Panc1 (cell line): ENCODE measurements at regions not wholly inside any gene's neighbourhood (a gene's known extent, or its start where the extent isn't known, plus 50 kb on each side); places are given as distances from the start of the nearest gene placed in this dataset.

Experiments used
- ATAC-seq: fragments of 200-7000 bp; cut with Tn5 transposase; 2 replicates; pipeline ENCODE4 v1.9.1; 2020; ENCODE audit warnings: mild to moderate bottlenecking, moderate library complexity
- BruUV-seq: library from RNA; stranded (reverse); fragments of 400-500 nt; replicated peaks from 2 replicates; lab custom pipeline; 2021; lab: Mats Ljungman, UMichigan
- CTCF ChIA-PET: fragments of 300-600 bp; sonication (Branson Sonifier 250); formaldehyde crosslinking; loops from one replicate; lab custom pipeline; 2022; ENCODE audit warnings: antibody characterized with exemption; lab: Charles Lee
- POLR2A ChIA-PET: fragments of 300-600 bp; sonication (Branson Sonifier 250); formaldehyde crosslinking; loops from one replicate; lab custom pipeline; 2022; ENCODE audit warnings: antibody characterized with exemption; lab: Charles Lee
- DNase-seq: peaks from one replicate; pipeline ENCODE4 v3.0.0-alpha.2; 2010; ENCODE audit warnings: low read depth, low spot score
- H3K27ac ChIP-seq: 2 replicates; pipeline ENCODE4 v1.5.1; 2011; ENCODE audit warnings: mild to moderate bottlenecking, low read length, inconsistent platforms
- H3K27me3 ChIP-seq: fragments of 200-500 bp; sonication (Bioruptor generic); 2 replicates; pipeline ENCODE4 v1.6.0; 2014; ENCODE audit warnings: low read length, inconsistent platforms; ENCODE audit not compliant: control insufficient read depth, insufficient read depth
- H3K36me3 ChIP-seq: fragments of 200-500 bp; sonication (Bioruptor generic); 2 replicates; pipeline ENCODE4 v1.5.1; 2014; ENCODE audit warnings: inconsistent platforms, mild to moderate bottlenecking, low read length, moderate library complexity; ENCODE audit not compliant: control insufficient read depth, insufficient read depth
- H3K4me1 ChIP-seq: 2 replicates; pipeline ENCODE4 v1.5.1; 2011; ENCODE audit warnings: inconsistent platforms, mild to moderate bottlenecking, low read length, moderate library complexity; ENCODE audit not compliant: control insufficient read depth, insufficient read depth
- H3K4me3 ChIP-seq, 2 experiments: 2 replicates each; pipeline ENCODE4 v1.5.1; 2011 to 2012; ENCODE audit warnings: low read depth in 2 of 2, low read length in 2 of 2, mild to moderate bottlenecking in 2 of 2, inconsistent platforms in 1 of 2, moderate library complexity in 1 of 2
- H3K9me3 ChIP-seq: fragments of 200-500 bp; sonication (Bioruptor generic); 2 replicates; pipeline ENCODE4 v1.5.1; 2014; ENCODE audit warnings: low read depth, mild to moderate bottlenecking, inconsistent platforms, low read length, moderate library complexity; ENCODE audit not compliant: control insufficient read depth, insufficient read depth
- POLR2AphosphoS5 ChIP-seq: IDR thresholded peaks from 2 replicates; pipeline ENCODE4 v1.6.1; 2012; ENCODE audit warnings: mild to moderate bottlenecking, low read depth, low read length, moderate library complexity
- SIN3A ChIP-seq: IDR thresholded peaks from 2 replicates; pipeline ENCODE4 v1.6.1; 2012; ENCODE audit warnings: low read depth, mild to moderate bottlenecking, low read length, moderate library complexity, borderline replicate concordance; ENCODE audit not compliant: insufficient read depth
- TCF7L2 ChIP-seq: IDR thresholded peaks from 2 replicates; pipeline ENCODE4 v1.6.1; 2011; ENCODE audit warnings: mild to moderate bottlenecking, low read depth, low read length, inconsistent platforms
- in situ Hi-C: cut with HindIII; loops from 2 replicates; pipeline ENCODE4 v1.10.0; 2016; ENCODE audit warnings: low sequenced_read_pairs, low pct_unique_long_range_greater_than_20kb
- intact Hi-C: fragments of 100-400 bp; cut with micrococcal nuclease; formaldehyde crosslinking; loops from one replicate; pipeline ENCODE4 v1.10.0; 2022; ENCODE audit not compliant: unreplicated experiment
- TF ChIP-seq, protein P1 (sequence below), 2 experiments: IDR thresholded peaks; 2 replicates each; pipeline ENCODE4 v1.6.1; 2011 to 2012; ENCODE audit warnings: low read depth in 2 of 2, control low read depth in 1 of 2, low read length in 1 of 2, mild to moderate bottlenecking in 1 of 2, moderate library complexity in 1 of 2; ENCODE audit not compliant: insufficient read depth in 1 of 2
- TF ChIP-seq, protein P2 (sequence below): fragments of 450-650 bp; IDR thresholded peaks from 2 replicates; pipeline ENCODE4 v1.5.1; 2017; ENCODE audit warnings: mild to moderate bottlenecking

DNA sequence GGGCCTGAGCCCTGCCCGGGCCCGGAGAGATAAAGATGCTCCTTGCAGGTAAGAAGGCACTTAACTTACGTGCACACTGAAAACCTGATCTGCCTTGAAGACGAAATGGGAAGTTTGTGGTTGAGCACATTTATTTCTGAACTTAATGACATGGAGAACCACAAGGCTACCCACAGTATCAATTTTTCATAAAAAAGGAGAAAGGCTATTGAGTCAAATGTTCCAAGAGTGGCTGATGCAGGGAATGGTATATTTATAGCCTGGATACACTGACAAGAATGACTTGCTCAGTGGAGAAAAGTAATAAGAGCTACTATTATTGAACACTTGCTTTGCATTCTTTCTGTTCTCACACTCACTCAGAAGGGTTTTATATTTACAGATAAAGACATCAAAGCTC, 419.3 kb downstream of the ACTL7B start:
- intact Hi-C loops: no loop called here
- ChIA-PET POLR2A (no interaction called here), CTCF (no interaction called here)
- in situ Hi-C loops: no loop called here
- Histone ChIP-seq H3K4me3 (no peak overlapping the region), H3K4me1 (no peaks in the 10 kb centered on the region), H3K27me3 (no peaks in the 10 kb centered on the region), H3K9me3 (no peaks in the 10 kb centered on the region), H3K27ac (no peak overlapping the region), H3K36me3 (no peaks in the 10 kb centered on the region)
- TF ChIP-seq POLR2AphosphoS5 (no peak), SIN3A (no peak), TCF7L2 (no peak)
- TF ChIP-seq, protein P1, sequence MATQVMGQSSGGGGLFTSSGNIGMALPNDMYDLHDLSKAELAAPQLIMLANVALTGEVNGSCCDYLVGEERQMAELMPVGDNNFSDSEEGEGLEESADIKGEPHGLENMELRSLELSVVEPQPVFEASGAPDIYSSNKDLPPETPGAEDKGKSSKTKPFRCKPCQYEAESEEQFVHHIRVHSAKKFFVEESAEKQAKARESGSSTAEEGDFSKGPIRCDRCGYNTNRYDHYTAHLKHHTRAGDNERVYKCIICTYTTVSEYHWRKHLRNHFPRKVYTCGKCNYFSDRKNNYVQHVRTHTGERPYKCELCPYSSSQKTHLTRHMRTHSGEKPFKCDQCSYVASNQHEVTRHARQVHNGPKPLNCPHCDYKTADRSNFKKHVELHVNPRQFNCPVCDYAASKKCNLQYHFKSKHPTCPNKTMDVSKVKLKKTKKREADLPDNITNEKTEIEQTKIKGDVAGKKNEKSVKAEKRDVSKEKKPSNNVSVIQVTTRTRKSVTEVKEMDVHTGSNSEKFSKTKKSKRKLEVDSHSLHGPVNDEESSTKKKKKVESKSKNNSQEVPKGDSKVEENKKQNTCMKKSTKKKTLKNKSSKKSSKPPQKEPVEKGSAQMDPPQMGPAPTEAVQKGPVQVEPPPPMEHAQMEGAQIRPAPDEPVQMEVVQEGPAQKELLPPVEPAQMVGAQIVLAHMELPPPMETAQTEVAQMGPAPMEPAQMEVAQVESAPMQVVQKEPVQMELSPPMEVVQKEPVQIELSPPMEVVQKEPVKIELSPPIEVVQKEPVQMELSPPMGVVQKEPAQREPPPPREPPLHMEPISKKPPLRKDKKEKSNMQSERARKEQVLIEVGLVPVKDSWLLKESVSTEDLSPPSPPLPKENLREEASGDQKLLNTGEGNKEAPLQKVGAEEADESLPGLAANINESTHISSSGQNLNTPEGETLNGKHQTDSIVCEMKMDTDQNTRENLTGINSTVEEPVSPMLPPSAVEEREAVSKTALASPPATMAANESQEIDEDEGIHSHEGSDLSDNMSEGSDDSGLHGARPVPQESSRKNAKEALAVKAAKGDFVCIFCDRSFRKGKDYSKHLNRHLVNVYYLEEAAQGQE (IDR thresholded peaks at IDR 0.05; ENCODE audit: insufficient read depth in 1 of 2, low read depth in 2 of 2, low read length in 1 of 2): no peak
- TF ChIP-seq, protein P2, sequence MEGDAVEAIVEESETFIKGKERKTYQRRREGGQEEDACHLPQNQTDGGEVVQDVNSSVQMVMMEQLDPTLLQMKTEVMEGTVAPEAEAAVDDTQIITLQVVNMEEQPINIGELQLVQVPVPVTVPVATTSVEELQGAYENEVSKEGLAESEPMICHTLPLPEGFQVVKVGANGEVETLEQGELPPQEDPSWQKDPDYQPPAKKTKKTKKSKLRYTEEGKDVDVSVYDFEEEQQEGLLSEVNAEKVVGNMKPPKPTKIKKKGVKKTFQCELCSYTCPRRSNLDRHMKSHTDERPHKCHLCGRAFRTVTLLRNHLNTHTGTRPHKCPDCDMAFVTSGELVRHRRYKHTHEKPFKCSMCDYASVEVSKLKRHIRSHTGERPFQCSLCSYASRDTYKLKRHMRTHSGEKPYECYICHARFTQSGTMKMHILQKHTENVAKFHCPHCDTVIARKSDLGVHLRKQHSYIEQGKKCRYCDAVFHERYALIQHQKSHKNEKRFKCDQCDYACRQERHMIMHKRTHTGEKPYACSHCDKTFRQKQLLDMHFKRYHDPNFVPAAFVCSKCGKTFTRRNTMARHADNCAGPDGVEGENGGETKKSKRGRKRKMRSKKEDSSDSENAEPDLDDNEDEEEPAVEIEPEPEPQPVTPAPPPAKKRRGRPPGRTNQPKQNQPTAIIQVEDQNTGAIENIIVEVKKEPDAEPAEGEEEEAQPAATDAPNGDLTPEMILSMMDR: no peak
- ATAC-seq (no peak), DNase-seq (no peak)
- BruUV-seq: no TSS peak

DNA sequence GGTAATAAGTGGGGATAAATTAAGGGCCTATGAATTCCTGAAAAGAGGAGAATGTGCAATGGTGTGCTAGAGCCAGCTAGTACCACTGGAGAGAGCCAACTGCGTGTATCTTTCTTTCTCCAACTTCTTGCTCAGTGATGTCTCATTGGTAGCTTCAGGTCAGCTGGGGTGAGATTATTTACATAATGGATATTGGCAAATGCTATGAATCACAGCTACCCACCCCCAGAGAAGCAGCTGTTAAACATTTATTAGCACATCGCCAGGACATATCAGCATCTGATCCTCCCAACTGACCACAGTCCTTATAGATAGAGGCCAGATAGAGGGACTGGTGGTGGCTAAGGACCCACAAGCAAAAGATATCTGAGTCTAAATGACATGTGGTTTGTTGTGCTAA, 421.3 kb downstream of the ACTL7B start:
- POLR2A ChIA-PET: no interaction called here
- BruUV-seq: no TSS peak
- Histone ChIP-seq H3K27ac (no peak overlapping the region), H3K9me3 (no peaks in the 10 kb centered on the region), H3K4me3 (no peak overlapping the region), H3K36me3 (no peaks in the 10 kb centered on the region), H3K4me1 (no peaks in the 10 kb centered on the region), H3K27me3 (no peaks in the 10 kb centered on the region)
- no peak for ATAC-seq
- in situ Hi-C loops: no loop called here
- CTCF ChIA-PET: no interaction called here
- intact Hi-C loops: no loop called here
- DNase-seq: no peak
- TF ChIP-seq SIN3A (no peak), POLR2AphosphoS5 (no peak), TCF7L2 (no peak)
- TF ChIP-seq, protein P2: no peak
- TF ChIP-seq, protein P1 (IDR thresholded peaks at IDR 0.05; ENCODE audit: insufficient read depth in 1 of 2, low read depth in 2 of 2, low read length in 1 of 2): no peak
